ENCODE measurements at regions not wholly inside any gene's neighbourhood (a gene's known extent, or its start where the extent isn't known, plus 50 kb on each side); places are given as distances from the start of the nearest gene placed in this dataset.
"Not testable (repeated sequence)": the region's sequence is repeated elsewhere in the genome, so short reads cannot be mapped to it uniquely, and the experiment has no call there.

- no peaks in the 10 kb centered on the region for H3K36me3 ChIP-seq
- no peak overlapping the region for H3K27ac ChIP-seq
- intact Hi-C loops (cut with DNase I; ENCODE audit: low total_unique reads) (no loop called here), in situ Hi-C loops (cut with MboI; ENCODE audit: low pct_ligation_motif_present in 1 of 4, low pct_unique_long_range_greater_than_20kb in 1 of 4, low sequenced_read_pairs in 3 of 4) (no loop called here)
- H3K27me3 ChIP-seq: no peaks in the 10 kb centered on the region
- TF ChIP-seq EP300 (IDR thresholded peaks at IDR 0.05; ENCODE audit: low read depth): no peak
- no peak for TF ChIP-seq POLR2AphosphoS5 (IDR thresholded peaks at IDR 0.05)
- TF ChIP-seq POLR2A (IDR thresholded peaks at IDR 0.05): no peak
- no peaks in the 10 kb centered on the region for H3K4me1 ChIP-seq
- 38 to 57% methylated on average over 1 to 2 of the region's 2 CpGs for WGBS, 2 donors (ENCODE audit: low coverage in 1 of 2)
- no peaks in the 10 kb centered on the region for H3K9me3 ChIP-seq
- no peak for DNase-seq
- H3K4me3 ChIP-seq: no peak overlapping the region
Observed at GRCh38 chr2:7867867-7868266, 814.0 kb upstream of the ID2 start.

GRCh38 chr2:7868836-7869235 lies 813.0 kb upstream of the ID2 start:
- intact Hi-C loops (cut with DNase I; ENCODE audit: low total_unique reads): no loop called here
- Histone ChIP-seq H3K27ac (no peak overlapping the region), H3K4me3 (no peak overlapping the region), H3K9me3 (no peaks in the 10 kb centered on the region), H3K4me1 (no peaks in the 10 kb centered on the region), H3K27me3 (no peaks in the 10 kb centered on the region), H3K36me3 (no peaks in the 10 kb centered on the region)
- TF ChIP-seq POLR2AphosphoS5 (IDR thresholded peaks at IDR 0.05): no peak
- TF ChIP-seq POLR2A (IDR thresholded peaks at IDR 0.05): no peak
- TF ChIP-seq CTCF (IDR thresholded peaks at IDR 0.05): no peak
- TF ChIP-seq EP300 (IDR thresholded peaks at IDR 0.05; ENCODE audit: low read depth): no peak
- DNase-seq: no peak
- in situ Hi-C loops (cut with MboI; ENCODE audit: low pct_ligation_motif_present in 1 of 4, low pct_unique_long_range_greater_than_20kb in 1 of 4, low sequenced_read_pairs in 3 of 4): no loop called here
- WGBS, 2 donors (ENCODE audit: low coverage in 1 of 2): 65 to 74% methylated on average over 4 to 6 of the region's 6 CpGs

GRCh38 chr2:7876445-7876844 lies 805.4 kb upstream of the ID2 start:
- H3K4me3 ChIP-seq; H3K4me1 ChIP-seq; H3K27me3 ChIP-seq; H3K9me3 ChIP-seq; H3K36me3 ChIP-seq; in situ Hi-C loops (cut with MboI; ENCODE audit: low pct_ligation_motif_present in 1 of 4, low pct_unique_long_range_greater_than_20kb in 1 of 4, low sequenced_read_pairs in 3 of 4); H3K27ac ChIP-seq; intact Hi-C loops (cut with DNase I; ENCODE audit: low total_unique reads); DNase-seq: not testable (repeated sequence)
- WGBS, 2 donors (ENCODE audit: low coverage in 1 of 2): 88 to 95% methylated on average over 3 to 8 of the region's 8 CpGs

GRCh38 chr2:7878266-7878665 lies 803.6 kb upstream of the ID2 start:
- H3K27ac ChIP-seq; H3K9me3 ChIP-seq; intact Hi-C loops (cut with DNase I; ENCODE audit: low total_unique reads); H3K4me3 ChIP-seq; H3K36me3 ChIP-seq; in situ Hi-C loops (cut with MboI; ENCODE audit: low pct_ligation_motif_present in 1 of 4, low pct_unique_long_range_greater_than_20kb in 1 of 4, low sequenced_read_pairs in 3 of 4); DNase-seq; H3K4me1 ChIP-seq; H3K27me3 ChIP-seq: not testable (repeated sequence)
- 89 to 93% methylated on average over 3 to 9 of the region's 12 CpGs for WGBS, 2 donors (ENCODE audit: low coverage in 1 of 2)

GRCh38 chr2:7878786-7879482 lies 802.9 kb upstream of the ID2 start:
- no peak for DNase-seq
- Histone ChIP-seq H3K9me3 (no peaks in the 10 kb centered on the region), H3K27ac (no peak overlapping the region), H3K4me3 (no peak overlapping the region), H3K36me3 (no peaks in the 10 kb centered on the region), H3K4me1 (peaks cover 0 to 5% (median 2%) of the 10 kb centered on the region in 4 donors), H3K27me3 (no peaks in the 10 kb centered on the region)
- intact Hi-C loops (cut with DNase I; ENCODE audit: low total_unique reads) (no loop called here), in situ Hi-C loops (cut with MboI; ENCODE audit: low pct_ligation_motif_present in 1 of 4, low pct_unique_long_range_greater_than_20kb in 1 of 4, low sequenced_read_pairs in 3 of 4) (no loop called here)
- 60 to 78% methylated on average over 1 to 12 of the region's 12 CpGs for WGBS, 2 donors (ENCODE audit: low coverage in 1 of 2)
- TF ChIP-seq CTCF (IDR thresholded peaks at IDR 0.05): no peak
- TF ChIP-seq EP300 (IDR thresholded peaks at IDR 0.05; ENCODE audit: low read depth): no peak
- no peak for TF ChIP-seq POLR2A (IDR thresholded peaks at IDR 0.05)
- no peak for TF ChIP-seq POLR2AphosphoS5 (IDR thresholded peaks at IDR 0.05)

GRCh38 chr2:7879483-7879835 lies 802.4 kb upstream of the ID2 start:
- Histone ChIP-seq H3K4me1 (peaks cover 0 to 5% (median 2%) of the 10 kb centered on the region in 4 donors), H3K9me3 (no peaks in the 10 kb centered on the region), H3K27me3 (no peaks in the 10 kb centered on the region), H3K36me3 (no peaks in the 10 kb centered on the region), H3K27ac (no peak overlapping the region), H3K4me3 (no peak overlapping the region)
- in situ Hi-C loops (cut with MboI; ENCODE audit: low pct_ligation_motif_present in 1 of 4, low pct_unique_long_range_greater_than_20kb in 1 of 4, low sequenced_read_pairs in 3 of 4): no loop called here
- TF ChIP-seq CTCF (IDR thresholded peaks at IDR 0.05) (no peak), POLR2A (IDR thresholded peaks at IDR 0.05) (no peak), EP300 (IDR thresholded peaks at IDR 0.05; ENCODE audit: low read depth) (no peak), POLR2AphosphoS5 (IDR thresholded peaks at IDR 0.05) (no peak)
- 91 to 93% methylated on average over 1 of the region's 1 CpG for WGBS, 2 donors (ENCODE audit: low coverage in 1 of 2)
- intact Hi-C loops (cut with DNase I; ENCODE audit: low total_unique reads): no loop called here
- no peak for DNase-seq
